Gastroesophageal sphincter (tissue), 4 donors: ENCODE measurements at regions not wholly inside any gene's neighbourhood (a gene's known extent, or its start where the extent isn't known, plus 50 kb on each side); places are given as distances from the start of the nearest gene placed in this dataset.

ENCODE experiments used
- ATAC-seq: fragments of 150-250 bp; one replicate; pipeline ENCODE4 v1.9.1; 2016; ENCODE audit warnings: mild to moderate bottlenecking, moderate library complexity
- H3K27ac ChIP-seq, 4 donors: fragments of 200-600 bp; sonication (generic) in 3 of 4; 1 replicate in 3 of 4; 2 replicates in 1 of 4; pipeline ENCODE4 v1.5.1; 2016 to 2019
- H3K27me3 ChIP-seq: fragments of 200-600 bp; sonication (generic); one replicate; pipeline ENCODE4 v1.5.1; 2019
- H3K36me3 ChIP-seq, 2 donors: fragments of 200-600 bp; sonication (generic); one replicate each; pipeline ENCODE4 v1.5.1; 2019; ENCODE audit warnings: control low read depth in 1 of 2
- H3K4me1 ChIP-seq, 3 donors: fragments of 200-600 bp; sonication (generic); 1 replicate in 2 of 3; 2 replicates in 1 of 3; pipeline ENCODE4 v1.5.1; 2016 to 2019; ENCODE audit warnings: control low read depth in 2 of 3
- H3K4me3 ChIP-seq, 2 donors: fragments of 200-600 bp; sonication (generic); one replicate each; pipeline ENCODE4 v1.5.1; 2019; ENCODE audit warnings: mild to moderate bottlenecking in 1 of 2, moderate library complexity in 1 of 2
- H3K9me3 ChIP-seq, 3 donors: fragments of 200-600 bp; sonication (generic); one replicate each; pipeline ENCODE4 v1.5.1; 2017 to 2019; ENCODE audit warnings: control low read depth in 2 of 3
- CTCF ChIP-seq, 4 experiments: fragments of 200-600 bp in 2 of 4; fragments of 450-650 bp in 2 of 4; sonication (generic) in 1 of 4; IDR thresholded peaks; one replicate each; pipeline ENCODE4 v1.5.1; 2017 to 2019; ENCODE audit warnings: antibody characterized with exemption in 4 of 4, mild to moderate bottlenecking in 2 of 4, moderate library complexity in 2 of 4
- EP300 ChIP-seq: sonication (generic); formaldehyde crosslinking; IDR thresholded peaks from one replicate; pipeline ENCODE4 v1.6.1; 2017; ENCODE audit warnings: antibody characterized with exemption, mild to moderate bottlenecking
- POLR2A ChIP-seq, 2 donors: fragments of 450-650 bp; IDR thresholded peaks; one replicate each; pipeline ENCODE4 v1.6.1; 2017; ENCODE audit warnings: antibody characterized with exemption in 2 of 2, mild to moderate bottlenecking in 2 of 2, moderate library complexity in 1 of 2
- POLR2AphosphoS5 ChIP-seq: sonication (generic); formaldehyde crosslinking; IDR thresholded peaks from one replicate; pipeline ENCODE4 v1.6.1; 2017; ENCODE audit warnings: antibody characterized with exemption
- WGBS, 2 donors: methylation state at CpG; one replicate each; pipeline ENCODE4 v1.1.5; 2018; ENCODE audit warnings: low coverage in 1 of 2; 5-methylcytosine and 5-hydroxymethylcytosine counted together

GRCh38 chr16:86091976-86092375 lies 193.0 kb downstream of the IRF8 start:
- no peak overlapping the region for H3K4me3 ChIP-seq
- 93 to 98% methylated on average over 6 of the region's 7 CpGs for WGBS, 2 donors
- TF ChIP-seq POLR2A (IDR thresholded peaks at IDR 0.05) (no peak), POLR2AphosphoS5 (no peak), CTCF (IDR thresholded peaks at IDR 0.05) (no peak), EP300 (no peak)
- H3K9me3 ChIP-seq = no peaks in the 10 kb centered on the region
- no peak overlapping the region for H3K27ac ChIP-seq
- H3K36me3 ChIP-seq = no peaks in the 10 kb centered on the region
- ATAC-seq = no peak
- no peaks in the 10 kb centered on the region for H3K27me3 ChIP-seq
- H3K4me1 ChIP-seq = peaks cover 0 to 11% (median 0%) of the 10 kb centered on the region in 3 donors

- H3K27me3 ChIP-seq = no peaks in the 10 kb centered on the region
- 93 to 98% methylated on average over 10 to 12 of the region's 27 CpGs for WGBS, 2 donors
- H3K36me3 ChIP-seq = no peaks in the 10 kb centered on the region
- no peak for ATAC-seq
- TF ChIP-seq CTCF (IDR thresholded peaks at IDR 0.05) (no peak), POLR2AphosphoS5 (no peak), POLR2A (IDR thresholded peaks at IDR 0.05) (no peak), EP300 (no peak)
- H3K27ac ChIP-seq = no peak overlapping the region
- H3K9me3 ChIP-seq = no peaks in the 10 kb centered on the region
- no peak overlapping the region for H3K4me3 ChIP-seq
- H3K4me1 ChIP-seq = peaks cover 0 to 11% (median 0%) of the 10 kb centered on the region in 3 donors
These were observed 193.9 kb downstream of the IRF8 start for GRCh38 chr16:86092586-86093480.

GRCh38 chr16:86093801-86094750 lies 195.1 kb downstream of the IRF8 start:
- no peak overlapping the region for H3K4me3 ChIP-seq

GRCh38 chr16:86095131-86095752 lies 196.3 kb downstream of the IRF8 start:
- Histone ChIP-seq H3K27ac (no peak overlapping the region), H3K4me3 (no peak overlapping the region), H3K27me3 (no peaks in the 10 kb centered on the region), H3K36me3 (no peaks in the 10 kb centered on the region), H3K4me1 (peaks cover 0 to 11% (median 0%) of the 10 kb centered on the region in 3 donors), H3K9me3 (no peaks in the 10 kb centered on the region)
- ATAC-seq = no peak
- TF ChIP-seq POLR2AphosphoS5 (no peak), EP300 (no peak), POLR2A (IDR thresholded peaks at IDR 0.05) (no peak), CTCF (IDR thresholded peaks at IDR 0.05) (no peak)
- 84 to 90% methylated on average over 2 to 7 of the region's 15 CpGs for WGBS, 2 donors

More at GRCh38 chr16:86093801-86094750, 195.1 kb downstream of the IRF8 start:
- Histone ChIP-seq H3K27ac (peak overlapping the region in 2 of 4 donors; percentile 2 to 4), H3K36me3 (no peaks in the 10 kb centered on the region), H3K4me1 (peaks cover 0 to 11% (median 0%) of the 10 kb centered on the region in 3 donors), H3K27me3 (no peaks in the 10 kb centered on the region), H3K9me3 (no peaks in the 10 kb centered on the region)
- WGBS, 2 donors = 67% methylated on average over 2 of the region's 14 CpGs; no CpG with 5 or more reads in 1 of the 2 donors
- TF ChIP-seq POLR2AphosphoS5 = no peak
- no peak for TF ChIP-seq EP300
- peak in 1 of 4 experiments; percentile 26 for TF ChIP-seq CTCF (IDR thresholded peaks at IDR 0.05)
- TF ChIP-seq POLR2A (IDR thresholded peaks at IDR 0.05) = no peak
- no peak for ATAC-seq
